ENCODE measurements at regions not wholly inside any gene's neighbourhood (a gene's known extent, or its start where the extent isn't known, plus 50 kb on each side); places are given as distances from the start of the nearest gene placed in this dataset.
A peak's percentile ranks its signal among the peaks of the same experiment; 100 is the strongest.
"Not testable (repeated sequence)": the region's sequence is repeated elsewhere in the genome, so short reads cannot be mapped to it uniquely, and the experiment has no call there.

DNA sequence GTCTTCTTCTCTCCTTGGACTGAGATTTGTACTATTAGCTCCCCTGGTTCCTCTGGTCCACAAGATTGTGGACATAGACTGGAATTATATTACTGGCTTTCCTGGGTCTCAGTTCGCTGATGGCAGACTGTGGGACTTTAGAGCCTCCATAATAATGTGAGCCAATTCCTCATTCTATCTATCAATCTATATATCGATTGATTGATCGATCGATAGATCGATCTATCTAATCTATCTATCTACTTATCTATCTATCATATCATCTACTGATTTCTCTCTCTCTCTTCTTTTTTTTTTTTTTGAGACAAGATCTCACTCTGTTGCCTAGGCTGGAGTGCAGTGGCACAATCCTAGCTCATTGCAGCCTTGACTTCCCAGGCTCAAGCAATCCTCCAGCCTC, 51.5 kb upstream of the DDR1 start:
- DNase-seq (ENCODE audit: low read depth), result no peak

DNA sequence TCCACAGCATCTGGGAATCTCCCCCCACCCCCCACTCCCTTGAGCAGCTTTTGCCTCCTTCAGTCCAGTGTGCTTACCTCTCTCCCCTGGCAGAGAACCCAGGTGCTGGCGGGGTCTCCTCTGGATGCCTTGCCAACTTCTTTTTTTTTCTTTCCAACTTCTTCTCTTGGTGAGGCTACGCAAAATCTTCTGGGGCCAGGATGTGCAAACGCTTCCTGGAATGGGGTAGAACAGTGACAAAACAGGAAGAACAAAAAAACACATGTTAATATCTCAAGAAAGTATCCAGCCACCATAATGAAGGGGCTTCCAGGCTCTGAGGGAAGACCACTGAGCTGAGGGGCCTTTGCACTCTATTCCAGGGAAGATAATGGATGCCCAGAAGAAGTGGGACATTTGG, 53.9 kb upstream of the DDR1 start:
- no peak for DNase-seq (ENCODE audit: low read depth)

DNA sequence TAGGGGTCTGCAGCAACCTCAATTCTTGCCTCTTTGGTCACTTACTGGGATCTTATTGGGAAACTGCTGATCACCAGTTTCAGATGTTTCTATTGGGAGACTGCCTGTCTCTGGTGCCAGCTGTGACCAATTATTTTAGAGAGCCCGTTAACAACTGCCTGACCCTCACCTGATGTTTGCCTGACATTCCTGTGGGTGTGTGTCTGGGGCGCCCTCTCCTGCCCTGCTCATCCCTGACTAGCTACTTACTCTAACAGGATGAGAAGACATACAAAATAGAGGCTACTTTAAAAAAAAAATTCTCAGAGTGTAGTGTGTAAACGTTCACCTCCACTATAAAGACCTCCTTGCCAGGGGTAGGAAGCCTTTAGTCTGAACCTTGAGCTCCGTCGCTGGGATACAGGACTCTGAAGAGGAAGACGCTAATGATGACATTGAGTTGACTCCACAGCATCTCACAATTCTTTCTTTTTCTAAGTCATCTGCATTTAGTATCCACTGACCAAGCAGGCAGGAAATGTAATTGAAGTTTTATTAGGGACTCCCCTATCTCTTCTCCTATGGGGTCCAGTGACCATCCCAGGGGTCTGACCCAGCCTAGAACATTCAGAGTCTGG, 54.6 kb upstream of the DDR1 start:
- DNase-seq (ENCODE audit: low read depth), result no peak

DNA sequence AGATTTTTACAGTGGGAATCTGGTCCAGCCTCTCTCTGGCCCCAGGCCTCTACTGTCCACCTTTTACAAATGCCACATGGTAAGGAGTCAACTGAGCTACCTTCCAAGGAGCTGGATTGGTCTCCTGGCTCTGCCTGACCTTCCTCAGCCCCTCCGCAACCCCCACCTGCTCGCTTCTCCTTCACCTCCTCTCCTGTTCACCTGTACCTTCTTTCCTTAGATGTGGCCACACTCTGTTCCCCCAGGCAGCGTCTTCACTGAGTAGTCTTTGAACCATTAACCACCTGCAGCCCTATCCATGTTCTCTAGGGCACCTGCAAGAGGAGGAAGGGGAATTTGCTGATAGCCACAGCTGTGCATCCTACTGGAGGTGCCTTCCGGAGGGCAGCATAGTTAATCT, 55.3 kb upstream of the DDR1 start:
- no peak for DNase-seq (ENCODE audit: low read depth)

DNA sequence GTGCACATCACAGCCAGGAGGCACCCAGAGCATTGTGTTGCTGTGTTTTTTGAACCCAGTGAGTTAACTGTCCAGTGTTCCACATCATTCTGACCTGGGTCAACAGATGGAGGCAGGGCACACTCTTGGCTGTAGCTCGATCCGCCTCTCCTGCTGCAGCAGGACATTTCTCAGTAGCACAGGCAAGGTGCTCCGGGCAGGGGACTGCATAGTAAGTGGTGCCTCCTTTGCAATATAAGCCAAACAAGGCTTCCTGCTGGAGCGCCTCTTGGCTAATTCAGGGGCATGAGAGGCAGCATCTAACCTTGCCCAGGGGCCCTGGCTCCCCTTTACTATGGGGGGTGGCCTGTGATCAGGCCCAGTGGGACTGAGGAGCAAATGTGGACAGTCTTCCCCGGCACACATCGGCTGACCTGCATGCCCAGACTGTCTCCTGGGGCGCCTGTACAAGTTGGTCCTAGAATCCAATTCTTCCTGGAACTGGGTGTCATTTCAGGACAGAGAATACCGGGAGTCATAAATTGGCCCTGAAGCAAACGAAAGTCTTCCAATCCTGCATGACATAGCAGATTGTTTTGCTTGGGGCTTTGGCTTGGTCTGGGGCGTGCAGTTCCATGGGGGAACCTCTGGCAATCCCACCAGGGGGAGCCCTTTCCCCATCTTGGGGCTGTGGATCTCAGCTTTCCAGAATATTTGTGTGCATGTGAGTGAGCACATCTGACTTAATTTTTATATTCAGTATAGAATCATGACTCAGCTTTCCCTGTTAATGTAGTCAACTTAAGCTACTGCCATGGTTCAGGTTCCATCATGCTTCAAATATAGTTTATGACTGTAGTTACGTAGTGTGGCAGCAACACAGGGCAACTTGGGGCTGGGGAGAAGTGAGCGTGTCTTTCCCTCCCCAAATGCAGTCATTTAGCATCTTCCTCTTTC, 56.0 kb upstream of the DDR1 start:
- DNase-seq (ENCODE audit: low read depth), result peak; percentile 84

DNA sequence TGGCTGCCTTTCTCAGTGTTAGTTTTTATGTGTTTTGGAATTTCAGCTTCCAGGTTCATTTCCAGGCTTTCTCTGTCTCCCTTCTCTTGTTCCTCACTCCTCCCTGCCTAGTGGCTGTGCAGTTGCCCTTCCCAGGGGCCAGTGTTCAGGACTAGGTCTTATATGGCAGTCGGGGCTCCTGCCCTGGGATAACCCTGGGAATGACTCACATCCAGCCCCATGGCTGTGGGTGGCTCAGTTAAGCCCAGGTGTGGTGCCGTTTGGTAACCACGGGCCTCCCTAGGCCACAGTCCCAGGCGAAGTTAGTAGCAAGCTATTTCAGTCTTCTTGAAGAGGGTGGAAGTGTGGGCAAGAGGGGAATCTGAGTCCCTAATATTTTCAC, 57.4 kb upstream of the DDR1 start:
- DNase-seq (ENCODE audit: low read depth), result no peak

DNA sequence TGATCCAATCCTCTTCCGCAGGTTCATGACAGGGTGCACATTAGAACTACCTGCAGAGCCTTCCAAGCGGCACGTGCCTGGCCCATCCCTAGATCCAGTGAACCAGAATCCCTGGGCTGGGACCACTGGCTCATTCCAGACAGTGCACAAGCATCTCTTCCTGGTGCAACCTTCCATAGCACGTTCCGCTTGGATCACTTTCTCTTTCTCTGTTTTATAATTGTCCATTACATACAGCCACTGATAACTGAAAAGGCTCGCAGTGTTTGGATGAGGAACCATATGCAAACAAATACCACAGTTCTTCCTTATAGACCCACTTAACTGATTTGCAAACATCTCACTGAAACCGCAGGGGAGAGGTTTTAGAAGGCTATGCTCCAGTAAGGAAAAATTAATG, 59.6 kb upstream of the DDR1 start:
- no peak for DNase-seq (ENCODE audit: low read depth)

DNA sequence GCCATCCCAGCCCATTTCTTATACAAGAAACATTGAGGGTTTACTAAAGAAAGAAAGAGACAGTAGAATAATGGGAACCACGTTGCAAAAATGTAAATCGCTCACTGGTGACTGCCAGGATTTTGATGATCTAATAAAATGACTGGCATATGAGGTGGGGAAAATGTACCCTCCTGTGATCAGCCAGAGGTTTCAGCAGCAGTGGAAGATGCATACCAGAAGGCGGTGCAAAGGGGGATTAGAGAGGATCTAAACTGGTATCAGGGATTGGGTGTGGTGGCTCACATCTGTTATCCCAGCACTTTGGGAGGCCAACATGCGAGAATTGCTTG, 60.8 kb upstream of the DDR1 start:
- DNase-seq (ENCODE audit: low read depth), result no peak

DNA sequence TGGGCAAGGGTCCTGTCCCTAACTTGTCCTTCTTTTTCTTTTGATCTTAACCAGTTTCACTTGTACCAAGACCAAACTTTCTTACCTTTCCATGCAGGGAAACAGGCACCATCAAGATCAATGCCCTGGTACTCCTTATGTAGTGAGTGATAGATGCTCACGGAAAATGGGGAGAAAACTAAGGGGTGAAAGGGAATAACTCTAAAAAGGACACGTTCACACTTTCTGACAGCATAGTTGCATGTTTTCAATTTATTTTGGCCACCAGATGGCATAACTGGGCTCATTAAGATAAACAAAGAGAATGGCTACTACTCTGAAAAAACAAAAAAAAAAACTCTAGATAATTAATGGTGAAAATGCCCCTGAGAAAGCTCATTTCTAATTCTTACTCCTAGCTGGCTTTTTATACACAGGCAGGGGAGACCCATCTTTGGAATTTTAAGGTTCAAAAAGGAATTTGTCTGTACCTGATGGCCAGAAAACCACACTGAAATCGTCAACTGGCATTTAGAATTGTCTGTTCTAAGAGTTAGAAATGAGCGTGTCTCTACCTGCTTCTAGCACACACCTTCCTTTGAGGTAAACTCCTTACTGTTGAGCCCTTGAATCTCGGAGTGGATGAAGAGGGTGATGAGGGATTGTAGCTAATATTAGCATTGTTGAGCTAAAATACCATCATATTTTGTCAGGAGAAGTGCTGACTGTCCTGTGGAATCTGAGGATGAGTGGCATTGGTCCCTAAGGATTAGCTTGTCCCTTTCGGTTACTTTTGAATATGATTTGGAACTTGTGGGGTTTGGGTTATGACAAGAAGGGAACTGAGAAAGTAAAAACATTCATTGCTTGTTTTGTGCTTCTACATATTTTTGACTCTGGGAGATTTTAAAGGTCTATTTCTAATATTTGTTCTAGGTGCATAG, 62.2 kb upstream of the DDR1 start:
- no peak for DNase-seq (ENCODE audit: low read depth)

DNA sequence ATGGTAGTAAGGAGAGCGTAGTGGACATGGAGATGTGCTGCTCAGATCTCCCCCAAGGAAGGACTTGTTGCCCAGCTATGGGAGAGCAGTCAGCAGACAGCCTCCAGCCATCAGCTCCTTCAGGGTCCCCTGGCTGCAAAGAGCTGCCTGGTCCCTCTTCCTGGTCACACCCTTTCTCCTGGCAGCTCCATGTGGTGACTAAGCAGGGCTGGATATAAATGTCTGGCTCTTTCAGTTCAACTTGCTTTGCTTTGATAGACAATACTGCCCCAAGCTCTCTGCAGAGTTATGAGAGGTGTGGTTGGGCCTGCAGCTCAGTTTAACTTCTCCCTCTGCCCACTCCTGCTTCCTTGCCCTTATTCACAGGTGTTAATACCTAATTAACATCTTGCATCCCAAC, 64.1 kb upstream of the DDR1 start:
- peak; percentile 72 for DNase-seq (ENCODE audit: low read depth)

DNA sequence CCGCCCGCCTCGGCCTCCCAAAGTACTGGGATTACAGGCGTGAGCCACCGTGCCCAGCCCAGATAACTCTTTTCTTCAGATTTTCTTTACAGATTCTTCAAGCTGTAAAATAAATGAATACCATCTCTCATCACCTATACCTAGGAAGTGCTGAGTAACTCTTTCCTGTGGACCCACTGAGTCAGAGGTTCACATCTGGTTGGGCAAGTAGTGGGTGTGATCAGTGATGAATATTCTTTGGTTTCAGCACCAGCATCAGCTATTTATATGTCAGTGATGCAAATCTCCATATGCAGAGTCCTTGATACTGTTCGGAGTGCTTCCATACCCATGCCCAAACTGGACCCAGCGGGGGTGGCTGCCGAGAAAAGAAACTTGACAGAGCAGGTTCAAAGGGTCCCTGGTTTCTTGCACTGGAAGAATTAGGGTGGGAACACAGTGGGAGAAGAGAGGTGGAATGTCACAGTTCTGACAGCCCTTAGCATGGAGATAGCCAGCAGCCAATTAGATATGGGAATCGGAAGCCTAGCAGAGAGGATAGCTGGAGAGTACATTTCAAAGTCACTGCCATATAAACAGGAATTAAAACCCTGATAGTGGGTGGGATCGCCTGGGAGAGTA, 64.9 kb upstream of the DDR1 start:
- DNase-seq (ENCODE audit: low read depth), result no peak

DNA sequence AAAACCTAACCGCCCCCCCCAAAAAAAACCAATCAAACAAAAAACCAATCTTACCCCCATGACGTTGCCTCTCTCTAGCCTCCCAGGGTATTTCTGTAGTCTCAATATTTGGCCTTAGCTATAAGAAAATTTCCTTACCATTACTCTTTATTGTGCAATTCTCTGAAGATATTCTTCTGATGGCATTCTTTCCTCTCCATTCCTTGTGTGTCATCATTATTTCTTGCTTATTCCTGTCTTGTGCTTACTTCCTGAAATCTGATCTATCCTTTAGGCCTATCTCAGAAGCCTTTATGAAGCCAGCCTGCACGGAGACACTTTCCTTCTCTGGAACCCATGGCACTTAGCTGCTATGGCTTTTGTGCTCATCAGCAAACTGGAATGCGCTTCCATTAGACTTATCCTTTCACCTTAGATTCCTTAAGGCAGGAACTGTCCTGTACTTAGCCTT, 65.9 kb upstream of the DDR1 start:
- peak; percentile 68 for DNase-seq (ENCODE audit: low read depth)

DNA sequence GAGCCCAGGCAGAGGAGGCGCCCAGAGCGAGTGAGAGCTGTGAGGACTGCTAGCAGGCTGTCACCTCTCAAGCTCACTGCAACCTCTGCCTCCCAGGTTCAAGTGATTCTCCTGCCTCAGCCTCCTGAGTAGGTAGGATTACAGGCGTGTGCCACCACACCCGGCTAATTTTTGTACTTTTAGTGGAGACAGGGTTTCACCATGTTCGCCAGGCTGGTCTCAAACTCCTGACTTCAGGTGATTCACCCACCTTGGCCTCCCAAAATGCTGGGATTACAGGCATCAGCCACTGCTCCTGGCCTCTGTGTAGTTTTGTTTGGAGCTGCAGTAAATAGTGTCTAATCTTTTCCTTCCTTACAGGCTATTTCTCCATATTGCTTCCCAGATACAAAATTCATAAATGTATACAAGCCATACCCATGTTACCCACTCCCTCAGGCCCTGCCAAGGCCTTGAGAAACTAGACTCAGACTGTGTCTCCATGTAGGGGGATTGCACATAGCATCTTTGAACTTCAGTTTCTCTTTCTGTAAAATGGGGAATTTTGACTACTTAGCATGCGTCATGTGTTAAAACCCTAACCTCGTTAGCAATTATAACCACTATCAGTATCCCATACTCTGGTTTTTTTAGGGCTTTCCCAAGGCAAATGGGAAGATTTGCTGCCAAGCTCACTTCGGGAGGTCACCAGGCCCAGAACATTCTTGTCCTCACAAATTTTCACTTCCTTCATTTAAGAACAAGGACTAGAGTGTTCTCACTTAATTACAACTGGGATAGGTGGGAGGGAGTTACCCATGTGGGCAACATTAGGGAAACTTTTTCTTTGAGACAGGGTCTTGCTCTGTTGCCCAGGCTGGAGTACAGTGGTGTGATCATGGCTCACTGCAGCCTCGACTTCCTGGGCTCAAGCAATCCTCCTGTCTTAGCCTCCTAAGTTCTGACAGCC, 67.3 kb upstream of the DDR1 start:
- DNase-seq (ENCODE audit: low read depth), result no peak

DNA sequence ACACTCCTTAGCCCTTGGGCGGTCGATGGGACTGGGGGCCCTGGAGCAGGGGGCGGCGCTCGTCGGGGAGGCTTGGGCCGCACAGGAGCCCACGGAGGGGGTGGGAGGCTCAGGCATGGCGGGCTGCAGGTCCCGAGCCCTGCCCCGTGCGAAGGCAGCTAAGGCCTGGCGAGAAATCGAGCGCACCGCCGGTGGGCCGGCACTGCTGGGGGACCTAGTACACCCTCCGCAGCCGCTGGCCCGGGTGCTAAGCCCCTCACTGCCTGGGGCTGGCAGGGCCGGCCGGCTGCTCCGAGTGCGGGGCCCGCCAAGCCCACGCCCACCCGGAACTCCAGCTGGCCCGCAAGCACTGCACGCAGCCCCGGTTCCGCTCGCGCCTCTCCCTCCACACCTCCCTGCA, 68.0 kb upstream of the DDR1 start:
- not testable (repeated sequence) for DNase-seq (ENCODE audit: low read depth)

DNA sequence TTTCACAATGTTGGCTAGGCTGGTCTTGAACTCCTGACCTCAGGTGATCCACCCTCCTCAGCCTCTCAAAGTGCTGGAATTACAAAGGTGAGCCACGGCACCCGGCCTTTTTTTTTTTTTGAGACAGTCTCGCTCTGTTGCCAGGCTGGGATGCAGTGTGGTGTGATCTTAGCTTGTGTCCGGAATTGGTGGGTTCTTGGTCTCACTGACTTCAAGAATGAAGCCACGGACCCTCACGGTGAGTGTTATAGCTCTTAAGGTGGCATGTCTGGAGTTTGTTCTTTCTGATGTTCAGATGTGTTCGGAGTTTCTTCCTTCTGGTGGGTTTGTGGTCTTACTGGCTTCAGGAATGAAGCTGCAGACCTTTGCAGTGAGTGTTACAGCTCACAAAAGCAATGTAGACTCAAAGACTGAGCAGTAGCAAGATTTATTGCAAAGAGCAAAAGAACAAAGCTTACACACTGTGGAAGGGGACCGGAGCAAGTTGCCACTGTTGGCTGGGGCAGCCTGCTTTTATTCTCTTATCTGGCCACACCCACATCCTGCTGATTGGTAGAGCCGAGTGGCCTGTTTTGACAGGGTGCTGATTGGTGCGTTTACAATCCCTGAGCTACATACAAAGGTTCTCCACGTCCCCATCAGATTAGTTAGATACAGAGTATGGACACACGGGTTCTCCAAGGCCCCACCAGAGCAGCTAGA, 69.1 kb upstream of the DDR1 start:
- not testable (repeated sequence) for DNase-seq (ENCODE audit: low read depth)

DNA sequence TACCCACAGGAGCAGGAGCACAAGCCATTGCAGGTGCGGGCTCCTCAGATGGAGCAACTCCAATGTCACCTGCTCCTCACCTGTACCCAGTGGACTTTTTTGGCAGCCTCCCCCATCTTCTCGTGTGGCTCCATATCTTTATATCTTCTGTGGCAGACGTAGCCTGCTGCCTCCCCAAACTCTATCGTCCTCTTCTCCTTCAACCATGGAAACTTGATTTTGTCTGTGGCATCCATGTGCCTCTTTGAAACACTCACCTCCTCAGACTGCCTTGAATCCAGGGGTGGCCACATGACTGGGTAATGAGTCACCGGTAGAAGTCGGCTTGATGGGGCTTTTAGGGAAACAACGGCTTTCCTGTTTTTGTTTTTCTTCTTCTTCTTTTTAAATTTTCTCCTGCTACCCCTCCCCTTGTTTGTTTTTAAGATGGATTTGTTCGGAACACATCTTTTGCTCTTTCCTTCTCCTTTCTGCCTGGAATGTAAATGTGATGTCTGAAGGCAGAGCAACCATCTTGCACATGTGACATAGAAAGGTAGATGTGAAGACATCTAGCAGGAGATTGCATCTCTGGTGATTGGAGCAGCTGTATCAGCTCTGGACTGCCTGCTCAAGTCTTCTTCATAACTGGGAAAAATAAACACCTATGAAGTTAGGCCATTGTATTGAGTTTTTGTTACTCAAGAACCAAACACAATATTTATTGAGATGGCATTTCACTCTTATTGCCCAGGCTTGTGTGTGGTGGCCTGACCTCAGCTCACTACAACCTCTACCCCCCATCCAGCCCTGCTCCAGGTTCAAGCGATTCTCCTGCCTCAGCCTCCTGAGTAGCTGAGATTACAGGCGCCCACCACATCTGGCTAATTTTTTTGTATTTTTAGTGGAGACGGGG, 69.9 kb upstream of the DDR1 start:
- DNase-seq (ENCODE audit: low read depth), result peak; percentile 37

DNA sequence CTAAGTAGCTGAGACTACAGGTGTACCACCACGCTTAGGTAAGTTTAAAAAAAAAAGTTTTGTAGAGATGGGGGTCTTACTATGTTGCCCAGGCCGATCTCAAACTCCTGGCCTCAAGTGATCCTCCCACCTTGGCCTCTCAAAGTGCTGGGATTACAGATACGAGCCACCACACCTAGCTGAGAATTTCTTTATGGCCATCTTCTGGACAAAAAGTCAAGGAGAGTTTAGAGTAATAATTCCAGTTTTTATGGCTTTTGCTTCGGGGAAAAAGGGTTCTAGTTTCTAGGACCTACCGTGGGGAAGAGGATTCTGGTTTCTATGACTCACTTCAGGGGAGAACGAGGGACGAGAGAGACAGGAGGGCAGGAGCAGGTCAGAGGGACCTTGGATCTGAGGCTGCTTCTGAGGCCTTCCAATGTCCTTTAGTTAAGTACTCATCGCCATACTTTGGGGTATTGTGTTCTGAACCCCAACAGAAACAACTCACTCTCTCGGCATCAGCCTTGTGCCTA, 69.3 kb upstream of the IER3 start:
- no peak for DNase-seq (ENCODE audit: low read depth)

DNA sequence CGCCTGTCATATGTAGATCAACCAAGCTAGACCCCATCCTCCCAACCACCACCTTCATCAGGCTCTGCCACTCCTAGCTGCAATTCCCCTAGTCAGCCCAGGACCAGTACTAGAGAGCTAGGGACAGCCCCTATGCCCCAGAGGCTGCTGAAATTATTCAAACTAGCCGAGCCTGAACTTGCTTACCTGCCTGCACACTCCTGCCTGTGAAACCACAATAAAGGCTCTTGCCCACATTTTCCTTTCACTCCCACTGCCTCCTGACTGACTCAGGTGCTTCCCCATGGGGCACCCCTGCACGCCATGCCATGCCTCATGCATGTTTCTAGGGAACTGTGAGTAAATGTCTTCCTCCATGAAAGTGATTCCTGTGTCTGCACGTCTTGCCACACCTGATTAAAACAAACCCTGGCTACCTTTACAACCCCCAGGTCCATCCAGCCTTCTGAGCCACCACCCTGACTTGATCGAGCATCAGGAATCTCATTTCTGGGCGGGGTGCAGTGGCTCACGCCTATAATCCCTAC, 66.5 kb upstream of the IER3 start:
- no peak for DNase-seq (ENCODE audit: low read depth)

DNA sequence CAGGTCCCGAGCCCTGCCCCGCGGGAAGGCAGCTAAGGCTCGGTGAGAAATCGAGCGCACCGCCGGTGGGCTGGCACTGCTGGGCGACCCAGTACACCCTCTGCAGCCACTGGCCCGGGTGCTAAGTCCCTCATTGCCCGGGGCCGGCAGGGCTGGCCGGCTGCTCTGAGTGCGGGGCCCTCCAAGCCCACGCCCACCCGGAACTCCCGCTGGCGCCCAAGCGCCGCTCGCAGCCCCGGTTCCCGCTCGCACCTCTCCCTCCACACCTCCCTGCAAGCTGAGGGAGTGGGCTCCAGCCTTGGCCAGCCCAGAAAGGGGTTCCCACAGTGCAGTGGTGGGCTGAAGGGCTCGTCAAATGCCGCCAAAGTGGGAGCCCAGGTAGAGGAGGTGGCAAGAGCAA, 63.2 kb upstream of the IER3 start:
- not testable (repeated sequence) for DNase-seq (ENCODE audit: low read depth)

Measured in fibroblast of the conjunctiva (primary cell).